Upper lobe of right lung (tissue), 1 donor: ENCODE measurements at regions not wholly inside any gene's neighbourhood (a gene's known extent, or its start where the extent isn't known, plus 50 kb on each side); places are given as distances from the start of the nearest gene placed in this dataset.

Experiments used
- ATAC-seq: fragments of 200-7000 bp; cut with Tn5 transposase; one replicate; pipeline ENCODE4 v1.9.1; 2020; ENCODE audit warnings: mild to moderate bottlenecking, moderate library complexity
- DNase-seq: peaks from one replicate; pipeline ENCODE4 v3.0.0-alpha.2; 2020
- H3K27ac ChIP-seq: fragments of 200-600 bp; one replicate; pipeline ENCODE4 v1.8.0; 2022
- H3K27me3 ChIP-seq: fragments of 200-600 bp; one replicate; pipeline ENCODE4 v1.8.0; 2022; ENCODE audit warnings: mild to moderate bottlenecking
- H3K36me3 ChIP-seq: fragments of 200-600 bp; one replicate; pipeline ENCODE4 v1.8.0; 2022
- H3K4me1 ChIP-seq: fragments of 200-600 bp; one replicate; pipeline ENCODE4 v1.8.0; 2022
- H3K4me3 ChIP-seq: fragments of 200-600 bp; one replicate; pipeline ENCODE4 v1.8.0; 2022; ENCODE audit warnings: mild to moderate bottlenecking
- H3K9me3 ChIP-seq: fragments of 200-600 bp; one replicate; pipeline ENCODE4 v1.8.0; 2022
- intact Hi-C: fragments of 100-400 bp; cut with DNase I; formaldehyde crosslinking; loops from one replicate; pipeline ENCODE4 v1.11.0; 2022
- TF ChIP-seq, protein P1 (sequence below): fragments of 200-600 bp; IDR thresholded peaks from one replicate; pipeline ENCODE4 v1.8.0; 2022; ENCODE audit warnings: antibody characterized with exemption
- donor health status: DM: no; HTN: yes; CAD: no; lungs with severe emphysema.

DNA sequence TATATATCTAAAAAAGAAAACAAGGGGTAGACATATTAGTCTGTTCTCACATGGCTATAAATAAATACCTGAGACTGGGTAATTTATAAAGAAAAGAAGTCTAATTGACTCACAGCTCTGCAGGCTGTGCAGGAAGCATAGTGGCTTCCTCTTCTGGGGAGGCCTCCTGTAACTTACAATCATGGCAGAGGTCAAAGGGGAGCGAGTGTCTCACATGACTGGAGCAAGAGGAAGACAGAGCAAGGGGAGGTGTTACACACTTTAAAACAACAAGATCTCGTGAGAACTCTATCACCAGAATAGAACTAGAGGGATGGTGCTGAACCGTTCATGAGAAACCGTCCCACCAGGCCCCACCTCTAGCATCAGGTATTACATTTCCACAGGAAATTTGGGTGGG is 616.8 kb downstream of the TLE4 start:
- DNase-seq: no peak
- H3K4me1 ChIP-seq: no peaks in the 10 kb centered on the region
- no peaks in the 10 kb centered on the region for H3K9me3 ChIP-seq
- TF ChIP-seq, protein P1, sequence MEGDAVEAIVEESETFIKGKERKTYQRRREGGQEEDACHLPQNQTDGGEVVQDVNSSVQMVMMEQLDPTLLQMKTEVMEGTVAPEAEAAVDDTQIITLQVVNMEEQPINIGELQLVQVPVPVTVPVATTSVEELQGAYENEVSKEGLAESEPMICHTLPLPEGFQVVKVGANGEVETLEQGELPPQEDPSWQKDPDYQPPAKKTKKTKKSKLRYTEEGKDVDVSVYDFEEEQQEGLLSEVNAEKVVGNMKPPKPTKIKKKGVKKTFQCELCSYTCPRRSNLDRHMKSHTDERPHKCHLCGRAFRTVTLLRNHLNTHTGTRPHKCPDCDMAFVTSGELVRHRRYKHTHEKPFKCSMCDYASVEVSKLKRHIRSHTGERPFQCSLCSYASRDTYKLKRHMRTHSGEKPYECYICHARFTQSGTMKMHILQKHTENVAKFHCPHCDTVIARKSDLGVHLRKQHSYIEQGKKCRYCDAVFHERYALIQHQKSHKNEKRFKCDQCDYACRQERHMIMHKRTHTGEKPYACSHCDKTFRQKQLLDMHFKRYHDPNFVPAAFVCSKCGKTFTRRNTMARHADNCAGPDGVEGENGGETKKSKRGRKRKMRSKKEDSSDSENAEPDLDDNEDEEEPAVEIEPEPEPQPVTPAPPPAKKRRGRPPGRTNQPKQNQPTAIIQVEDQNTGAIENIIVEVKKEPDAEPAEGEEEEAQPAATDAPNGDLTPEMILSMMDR: no peak
- intact Hi-C loops: no loop called here
- no peak for ATAC-seq
- H3K36me3 ChIP-seq: no peaks in the 10 kb centered on the region
- no peak overlapping the region for H3K27ac ChIP-seq
- H3K27me3 ChIP-seq: no peaks in the 10 kb centered on the region
- no peak overlapping the region for H3K4me3 ChIP-seq

DNA sequence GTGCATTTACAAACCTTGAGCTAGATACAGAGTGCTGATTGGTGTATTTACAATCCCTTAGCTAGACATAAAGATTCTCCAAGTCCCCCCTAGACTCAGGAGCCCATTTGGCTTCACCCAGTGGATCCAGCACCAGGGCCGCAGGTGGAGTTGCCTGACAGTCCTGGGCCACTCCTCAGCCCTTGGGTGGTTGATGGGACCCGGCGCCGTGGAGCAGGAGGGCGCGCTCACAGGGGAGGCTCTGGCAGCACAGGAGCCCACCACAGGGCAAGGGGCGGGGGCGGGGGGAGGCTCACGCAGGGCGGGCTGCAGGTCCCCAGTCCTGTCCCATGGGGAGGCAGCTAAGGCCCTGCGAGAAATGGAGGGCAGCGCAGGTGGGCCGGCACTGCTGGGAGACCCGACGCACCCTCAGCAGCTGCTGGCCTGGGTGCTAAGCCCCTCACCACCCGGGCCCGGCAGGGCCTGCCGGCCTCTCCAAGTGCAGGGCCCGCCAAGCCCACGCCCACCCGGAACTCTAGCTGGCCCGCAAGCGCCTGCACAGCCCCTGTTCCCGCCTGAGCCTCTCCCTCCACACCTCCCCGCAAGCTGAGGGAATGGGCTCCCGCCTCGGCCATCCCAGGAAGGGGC is 613.5 kb downstream of the TLE4 start:
- TF ChIP-seq, protein P1: no peak
- intact Hi-C loops: no loop called here

DNA sequence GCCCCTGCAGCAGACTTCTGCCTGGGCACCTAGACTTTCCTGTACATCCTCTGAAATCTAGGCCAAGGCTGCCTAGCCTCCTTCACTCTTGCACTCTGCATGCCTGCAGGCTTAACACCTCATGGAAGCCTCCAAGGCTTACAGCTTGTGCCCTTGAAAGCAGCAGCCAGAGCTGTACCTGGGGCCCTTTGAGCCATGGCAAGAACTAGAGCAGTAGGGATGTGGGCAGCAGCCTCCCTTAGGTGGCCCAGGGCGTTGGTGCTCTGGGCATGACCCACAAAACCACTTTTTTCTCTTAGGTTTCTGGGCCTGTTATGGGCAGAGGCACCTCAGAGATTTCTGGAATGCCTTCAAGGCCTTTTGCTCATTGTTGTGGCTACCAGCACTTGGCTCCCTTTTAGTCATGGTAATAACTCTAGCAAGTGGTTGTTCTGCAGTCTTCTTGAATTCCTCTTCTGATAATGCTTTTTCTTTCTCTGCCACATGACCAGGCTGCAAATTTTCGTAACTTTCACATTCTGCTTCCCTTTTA is 606.2 kb downstream of the TLE4 start:
- Histone ChIP-seq H3K27me3 (no peaks in the 10 kb centered on the region), H3K36me3 (no peaks in the 10 kb centered on the region), H3K27ac (no peak overlapping the region), H3K4me3 (no peak overlapping the region), H3K9me3 (no peaks in the 10 kb centered on the region), H3K4me1 (no peaks in the 10 kb centered on the region)
- intact Hi-C loops: no loop called here
- DNase-seq: no peak
- no peak for ATAC-seq
- TF ChIP-seq, protein P1: no peak

More for the DNA sequence above, 613.5 kb downstream of the TLE4 start:
- Histone ChIP-seq H3K9me3 (no peaks in the 10 kb centered on the region), H3K27me3 (no peaks in the 10 kb centered on the region), H3K27ac (no peak overlapping the region), H3K4me3 (no peak overlapping the region), H3K4me1 (no peaks in the 10 kb centered on the region), H3K36me3 (no peaks in the 10 kb centered on the region)
- ATAC-seq: no peak
- no peak for DNase-seq

DNA sequence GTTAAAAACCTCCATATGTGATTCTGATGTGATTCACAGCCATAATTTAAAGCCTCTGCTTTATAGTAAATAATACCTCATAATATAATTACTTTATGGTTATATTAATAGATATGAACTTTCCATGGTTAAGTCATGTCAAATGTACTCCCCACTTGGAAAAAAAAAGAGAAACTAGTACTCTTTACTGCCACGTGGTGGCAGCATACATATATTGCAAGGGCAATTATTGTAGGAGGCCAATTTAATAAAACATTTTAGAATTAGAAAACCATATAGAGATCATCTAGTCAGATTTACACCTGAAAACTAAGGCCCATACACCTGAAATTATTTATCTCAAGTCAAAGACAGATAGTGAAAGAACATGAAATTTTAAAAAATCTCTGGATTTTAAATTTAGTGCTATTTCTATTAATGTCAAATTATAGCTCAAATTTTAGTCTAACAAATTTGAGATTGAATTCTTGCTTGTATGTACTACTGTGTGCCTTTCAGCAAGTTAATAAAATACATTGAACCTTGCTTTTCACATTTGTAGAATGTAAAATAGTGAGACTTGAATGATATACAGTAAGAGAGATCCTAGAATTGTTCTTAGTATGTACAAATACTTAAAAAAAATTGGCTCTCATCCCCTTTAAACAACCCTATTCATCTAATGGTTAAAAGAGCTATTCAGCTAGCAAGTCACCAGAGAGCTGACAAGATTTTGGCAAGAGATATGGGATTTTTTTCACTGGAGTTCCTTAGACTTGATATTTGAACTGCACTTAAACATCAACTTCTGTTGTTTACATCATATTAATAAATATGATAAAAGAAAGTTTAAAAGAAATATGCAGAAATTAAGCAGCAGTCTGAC is 603.8 kb downstream of the TLE4 start:
- H3K36me3 ChIP-seq: no peaks in the 10 kb centered on the region
- no peak for DNase-seq
- H3K27ac ChIP-seq: no peak overlapping the region
- H3K4me1 ChIP-seq: no peaks in the 10 kb centered on the region
- peak; percentile 60 for ATAC-seq
- intact Hi-C loops: no loop called here
- H3K27me3 ChIP-seq: no peaks in the 10 kb centered on the region
- TF ChIP-seq, protein P1: peak; percentile 81
- H3K4me3 ChIP-seq: no peak overlapping the region
- H3K9me3 ChIP-seq: no peaks in the 10 kb centered on the region

DNA sequence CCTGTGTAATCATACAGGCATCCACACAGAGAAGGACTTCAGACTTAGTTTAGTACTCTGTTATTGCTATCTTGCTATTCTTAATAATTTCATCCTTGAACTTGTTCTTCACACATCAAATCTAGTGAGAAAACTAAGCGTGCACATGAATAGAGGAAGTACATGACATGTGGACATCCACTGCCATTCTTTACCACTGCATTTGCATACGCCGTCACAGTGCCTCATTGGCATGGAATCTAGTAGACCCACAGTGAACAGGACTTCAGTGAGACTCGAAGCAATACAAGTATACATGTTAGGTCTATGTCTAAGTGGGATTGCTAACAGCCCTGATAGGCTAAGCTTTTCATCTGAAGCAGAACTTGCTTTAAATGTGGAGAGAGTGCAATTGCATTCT is 592.1 kb downstream of the TLE4 start:
- no peaks in the 10 kb centered on the region for H3K36me3 ChIP-seq
- ATAC-seq: no peak
- H3K27ac ChIP-seq: no peak overlapping the region
- no peaks in the 10 kb centered on the region for H3K4me1 ChIP-seq
- intact Hi-C loops: no loop called here
- H3K27me3 ChIP-seq: no peaks in the 10 kb centered on the region
- H3K4me3 ChIP-seq: no peak overlapping the region
- DNase-seq: no peak
- TF ChIP-seq, protein P1: no peak
- H3K9me3 ChIP-seq: no peaks in the 10 kb centered on the region
